ENCODE measurements at regions not wholly inside any gene's neighbourhood (a gene's known extent, or its start where the extent isn't known, plus 50 kb on each side); places are given as distances from the start of the nearest gene placed in this dataset.
"Not testable (repeated sequence)": the region's sequence is repeated elsewhere in the genome, so short reads cannot be mapped to it uniquely, and the experiment has no call there.

DNA sequence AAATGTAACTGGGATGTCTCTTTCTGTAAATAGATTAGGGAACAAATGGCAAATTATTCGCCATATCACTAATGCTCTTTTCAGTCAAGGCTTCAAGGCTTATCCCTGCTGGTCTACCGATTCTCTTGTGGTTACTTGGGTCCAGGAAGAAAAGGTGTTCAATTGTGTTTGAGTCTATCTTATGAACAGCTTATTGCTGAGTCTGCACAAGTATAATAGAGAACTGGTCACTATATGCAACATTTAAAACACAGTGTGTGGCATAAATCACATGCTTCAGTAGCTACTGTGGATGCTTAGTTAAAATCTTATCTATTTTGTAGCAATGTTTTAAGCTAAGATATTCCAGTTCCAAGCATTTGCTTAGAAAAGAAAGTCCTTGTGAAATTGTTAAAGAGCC, 274.2 kb upstream of the FAM174A start:
- intact Hi-C loops (cut with DNase I): no loop called here
- DNase-seq: no peak

DNA sequence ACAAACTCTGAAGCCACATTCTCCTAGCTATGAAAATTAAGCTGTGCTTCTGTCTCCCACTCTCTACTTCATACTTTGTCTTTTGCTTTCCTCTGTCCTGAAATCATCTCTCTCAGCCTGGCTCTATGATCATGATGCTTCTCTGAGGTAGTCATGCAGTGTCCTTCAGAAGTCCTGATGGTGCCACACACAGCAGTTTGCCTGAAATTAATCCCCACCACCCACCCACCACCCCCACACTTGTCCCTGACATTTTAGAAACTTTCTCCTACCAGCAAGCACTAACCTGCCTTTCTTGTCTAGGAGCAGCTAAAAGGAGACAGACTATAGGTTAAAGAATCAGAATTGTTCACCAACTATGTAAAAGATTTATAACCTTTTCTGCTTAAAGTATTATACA, 282.2 kb upstream of the FAM174A start:
- DNase-seq (no peak), ATAC-seq (no peak)
- intact Hi-C loops (cut with DNase I): no loop called here

More for the DNA sequence above, 274.2 kb upstream of the FAM174A start:
- no peak for ATAC-seq

DNA sequence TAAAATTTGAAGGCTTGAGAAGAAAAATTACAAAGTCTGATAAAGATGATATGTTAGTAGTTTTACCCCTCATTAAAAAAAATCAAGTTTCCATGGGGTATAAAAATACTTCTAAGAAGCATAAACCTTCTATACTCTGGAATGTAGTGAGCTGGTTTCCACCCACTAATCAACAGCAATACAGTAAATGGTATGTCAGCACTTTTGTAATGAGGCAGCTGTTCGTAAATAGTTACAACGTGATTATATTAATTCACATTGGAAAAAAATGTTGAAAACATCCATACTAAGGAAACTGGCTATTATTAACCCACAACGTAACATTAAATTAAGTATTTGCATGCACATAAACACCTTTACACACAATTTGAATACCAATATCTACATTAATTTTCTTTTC, 283.1 kb upstream of the FAM174A start:
- no peak for DNase-seq
- ATAC-seq: no peak
- intact Hi-C loops (cut with DNase I): no loop called here

DNA sequence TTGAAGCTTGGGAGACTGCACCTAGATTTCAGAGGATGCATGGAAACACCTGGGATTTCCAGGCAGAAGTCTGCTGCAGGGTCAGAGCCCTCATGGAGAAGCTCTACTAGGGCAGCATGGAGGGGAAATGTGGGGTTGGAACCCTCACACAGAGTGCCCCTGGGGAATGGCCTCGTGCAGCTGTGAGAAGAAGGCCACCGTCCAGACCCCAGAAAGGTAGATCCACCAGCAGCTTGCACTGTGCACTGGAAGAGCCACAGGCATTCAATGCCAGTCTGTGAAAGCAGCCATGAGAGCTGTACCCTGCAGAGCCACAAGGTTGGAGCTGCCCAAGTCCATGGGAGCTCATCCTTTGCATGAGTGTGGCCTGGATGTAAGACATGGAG, 285.3 kb upstream of the FAM174A start:
- no peak for DNase-seq
- ATAC-seq: no peak
- intact Hi-C loops (cut with DNase I): no loop called here

DNA sequence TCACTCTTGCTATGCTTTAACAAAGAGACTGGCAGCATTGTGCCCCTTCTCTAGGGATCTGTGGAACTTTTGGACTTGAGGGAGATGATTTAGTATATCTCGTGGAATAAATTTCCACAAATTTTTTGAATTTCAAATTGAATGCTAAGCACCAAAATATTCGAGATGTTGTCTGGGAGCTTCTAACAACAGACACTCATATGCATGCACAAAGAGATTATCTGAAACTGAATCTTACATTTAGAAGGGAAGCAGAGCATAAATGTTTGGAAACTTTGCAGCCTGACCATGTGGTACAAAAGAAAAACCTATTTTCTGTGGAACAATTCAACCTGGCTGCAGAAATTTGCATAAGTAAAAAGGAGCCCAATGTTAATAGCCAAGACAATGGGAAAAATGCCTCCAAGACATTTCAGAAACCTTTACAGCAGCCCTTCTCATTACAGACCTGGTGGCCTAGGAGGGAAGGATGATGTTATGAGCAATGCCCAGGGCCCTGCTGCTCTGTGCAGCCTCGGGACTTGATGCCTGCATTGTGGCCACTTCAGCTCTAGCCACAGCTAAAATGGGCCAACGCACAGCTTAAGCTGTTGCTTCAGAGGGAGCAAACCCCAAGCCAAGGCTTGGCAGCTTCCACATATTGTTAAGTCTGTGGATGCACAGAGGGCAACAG, 285.8 kb upstream of the FAM174A start:
- no peak for ATAC-seq
- DNase-seq: no peak
- intact Hi-C loops (cut with DNase I): no loop called here

DNA sequence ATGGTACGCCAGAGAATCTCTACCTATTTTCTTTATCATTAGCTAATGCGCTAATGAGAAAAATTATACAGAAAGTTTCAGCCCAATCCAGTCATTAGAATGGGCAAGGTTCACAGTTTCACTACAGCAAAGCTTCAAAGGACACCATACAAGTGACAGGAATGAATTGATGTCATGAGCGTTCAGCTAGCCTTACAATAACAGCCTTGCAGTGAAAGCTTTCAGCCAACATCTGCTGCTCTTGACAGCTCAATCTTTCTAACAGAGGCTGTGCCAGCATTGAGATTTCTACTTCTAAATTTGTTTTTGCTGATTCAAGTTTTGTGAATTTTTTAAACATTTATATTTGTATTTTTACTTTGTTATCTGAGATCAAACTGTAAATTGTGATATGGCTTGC, 302.4 kb upstream of the FAM174A start:
- DNase-seq (no peak), ATAC-seq (no peak)
- intact Hi-C loops (cut with DNase I): no loop called here

DNA sequence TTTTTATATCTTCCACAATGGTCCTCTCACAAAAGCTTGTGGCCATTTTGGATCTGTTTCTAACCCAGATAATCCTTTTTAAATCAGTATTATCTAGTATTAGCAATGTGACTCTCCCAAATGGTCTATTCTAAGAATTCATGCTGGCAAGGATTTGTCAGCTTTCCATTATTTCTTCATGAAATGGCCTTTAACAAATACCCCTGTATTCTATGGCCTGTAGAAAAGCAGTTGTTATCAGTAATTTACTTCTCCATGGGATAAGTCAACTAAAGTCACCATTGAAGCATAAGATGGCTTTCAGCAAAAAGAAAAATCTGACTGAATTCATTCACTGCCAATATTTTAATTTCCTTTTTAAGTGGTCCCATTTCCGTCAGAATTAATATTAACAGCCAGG, 346.4 kb upstream of the FAM174A start:
- no peak for ATAC-seq
- intact Hi-C loops (cut with DNase I): no loop called here
- no peak for DNase-seq

DNA sequence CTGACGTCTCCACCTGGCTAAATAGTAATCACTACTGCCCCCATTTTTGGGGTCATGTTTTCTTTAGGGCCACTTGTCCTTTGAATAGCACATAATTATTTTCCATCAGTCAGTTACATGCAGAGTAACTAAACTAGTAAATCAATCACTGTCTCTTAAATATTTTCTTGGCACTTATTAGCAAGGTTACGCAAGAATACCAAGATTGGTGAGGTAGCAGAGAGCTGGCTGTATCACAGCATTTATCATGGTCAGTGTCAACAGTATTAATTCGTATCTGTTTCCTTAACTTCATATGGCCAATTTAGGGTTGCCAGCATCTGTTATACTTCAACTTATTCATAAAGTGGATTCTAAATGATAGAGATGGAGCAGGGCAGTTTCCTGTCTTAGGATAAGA, 346.8 kb upstream of the FAM174A start:
- DNase-seq (no peak), ATAC-seq (peak in 1 of 2 donors; percentile 61)
- intact Hi-C loops (cut with DNase I): no loop called here

DNA sequence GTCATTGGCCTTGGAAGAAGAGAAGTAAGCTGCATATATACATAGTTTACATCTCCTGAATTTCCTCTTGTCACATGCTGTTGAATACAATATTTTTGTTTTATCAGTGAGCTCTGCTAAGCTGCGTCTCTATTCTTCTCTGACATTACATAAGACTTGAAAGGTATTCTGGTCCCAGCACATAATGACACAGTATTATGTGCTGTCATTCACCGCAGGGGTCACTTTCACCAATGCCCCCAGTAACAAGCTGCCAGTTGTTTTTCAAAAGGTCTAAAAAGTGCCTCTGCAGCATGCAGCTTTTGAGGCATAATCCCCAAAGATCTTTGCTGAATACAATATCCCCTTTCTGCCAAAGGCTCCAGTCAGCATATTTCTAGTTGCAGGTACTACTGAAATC, 349.0 kb upstream of the FAM174A start:
- intact Hi-C loops (cut with DNase I): no loop called here
- DNase-seq (no peak), ATAC-seq (no peak)

DNA sequence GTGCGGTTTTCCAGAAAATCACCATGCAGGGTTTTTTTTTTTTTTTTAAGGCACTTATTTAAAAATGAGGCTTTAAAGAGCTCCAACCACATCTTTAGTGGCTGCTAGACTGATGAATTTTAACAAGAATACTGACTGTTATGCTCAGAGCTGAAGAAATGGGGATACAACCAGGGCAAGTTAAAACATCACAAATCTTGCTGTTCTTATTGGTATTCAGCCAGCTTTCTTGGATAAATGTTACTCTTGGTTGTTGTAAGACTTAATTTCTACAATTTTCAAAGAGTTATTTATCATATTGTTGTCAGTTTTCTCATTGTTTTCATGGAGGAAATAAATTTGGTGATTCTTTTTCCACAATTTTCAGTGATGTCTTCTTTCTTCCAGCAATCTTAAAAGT, 352.8 kb upstream of the FAM174A start:
- DNase-seq (no peak), ATAC-seq (no peak)
- intact Hi-C loops (cut with DNase I): no loop called here

DNA sequence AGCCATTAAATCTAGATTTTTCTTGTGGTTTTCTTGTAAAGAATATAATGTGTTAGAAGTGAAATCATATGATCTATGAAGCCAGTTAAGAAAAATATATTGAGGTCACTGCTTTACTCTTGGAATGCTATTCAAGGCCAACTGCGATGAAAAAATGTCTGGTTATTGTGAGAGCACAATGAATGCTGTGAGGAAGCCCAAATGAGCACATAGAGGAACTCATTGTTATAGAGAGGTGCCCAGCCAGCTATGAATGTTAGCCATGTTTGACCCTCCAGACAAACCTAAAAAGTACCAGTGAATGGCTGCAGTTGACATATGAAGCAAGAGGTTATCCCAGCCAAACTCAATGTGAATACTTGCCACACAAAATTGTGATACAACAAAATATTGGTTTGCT, 359.8 kb upstream of the FAM174A start:
- intact Hi-C loops (cut with DNase I): no loop called here
- ATAC-seq: no peak
- no peak for DNase-seq

DNA sequence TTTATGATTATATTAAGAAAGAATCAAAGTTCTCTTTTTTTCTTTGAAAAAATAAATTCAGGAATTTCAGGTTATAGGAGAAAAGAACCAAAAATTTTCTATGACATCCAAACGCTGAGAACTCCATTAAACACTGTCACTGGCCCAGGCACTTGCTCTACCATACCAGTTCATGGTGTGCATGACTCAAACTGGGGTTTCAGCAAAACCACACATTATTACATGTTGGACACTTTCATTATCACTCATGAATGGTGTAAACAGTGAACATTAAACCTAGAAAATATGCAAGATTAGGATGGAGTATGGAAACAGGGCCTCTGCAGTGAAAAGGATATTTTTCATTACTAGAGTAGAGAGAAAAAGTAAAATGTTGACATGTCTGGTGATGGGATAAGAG, 369.9 kb upstream of the FAM174A start:
- intact Hi-C loops (cut with DNase I): no loop called here
- DNase-seq: no peak
- no peak for ATAC-seq

DNA sequence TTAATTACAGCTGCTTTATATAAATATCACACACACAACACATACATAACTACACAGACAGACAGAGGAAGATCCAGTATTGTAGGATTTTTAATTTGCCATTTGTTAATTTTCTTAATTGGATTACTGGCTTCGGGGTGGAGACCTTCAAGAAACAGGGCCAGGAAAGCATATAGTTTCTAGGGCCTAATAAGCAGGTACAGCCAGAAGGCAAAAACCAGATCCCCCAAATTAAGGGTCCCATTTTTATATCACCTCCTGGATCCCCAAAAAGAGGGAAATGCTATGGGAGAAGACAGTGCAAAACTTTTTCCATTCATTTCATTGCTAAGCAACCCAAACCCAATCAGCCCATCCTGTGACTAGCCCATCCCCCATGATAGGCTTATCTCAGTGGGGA, 373.3 kb upstream of the FAM174A start:
- intact Hi-C loops (cut with DNase I): no loop called here
- DNase-seq (no peak), ATAC-seq (no peak)

DNA sequence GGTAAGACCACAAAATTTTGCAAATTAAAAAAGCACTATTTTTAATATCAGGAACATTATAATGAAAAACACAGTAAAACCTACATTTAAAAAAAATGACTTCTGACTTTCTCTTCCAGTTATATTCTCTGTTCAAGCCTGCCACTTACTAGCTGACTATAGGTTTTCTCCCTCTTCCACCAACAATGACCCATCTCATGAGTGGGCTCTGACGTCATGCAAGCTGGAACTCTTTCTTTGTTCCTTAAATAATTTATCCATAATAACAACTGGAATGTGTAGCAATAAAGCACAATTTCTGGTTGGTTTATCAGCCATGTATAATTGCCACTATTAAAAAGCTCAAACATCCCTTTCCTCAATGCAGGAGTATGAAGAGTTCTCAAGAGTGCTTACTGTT, 378.1 kb upstream of the FAM174A start:
- intact Hi-C loops (cut with DNase I): no loop called here
- no peak for ATAC-seq
- no peak for DNase-seq

DNA sequence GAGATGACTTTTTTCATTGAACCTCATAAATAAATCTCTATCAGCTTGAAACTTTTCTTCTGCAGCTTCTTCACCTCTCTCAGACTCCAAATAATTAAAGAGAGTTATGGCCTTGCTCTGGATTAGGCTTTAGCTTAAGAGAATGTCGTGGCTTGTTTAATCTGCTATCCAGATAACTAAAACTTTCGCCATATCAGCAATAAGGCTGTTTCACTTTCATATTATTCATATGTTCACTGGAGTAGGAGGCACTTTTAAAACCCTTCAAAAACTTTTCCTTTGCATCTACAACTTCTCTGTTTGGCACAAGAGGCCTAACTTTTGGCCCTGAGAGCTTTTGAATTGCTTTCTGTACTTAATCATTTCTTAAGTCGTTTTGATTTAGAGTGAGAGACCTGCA, 386.9 kb upstream of the FAM174A start:
- intact Hi-C loops (cut with DNase I): no loop called here
- ATAC-seq (no peak), DNase-seq (no peak)

DNA sequence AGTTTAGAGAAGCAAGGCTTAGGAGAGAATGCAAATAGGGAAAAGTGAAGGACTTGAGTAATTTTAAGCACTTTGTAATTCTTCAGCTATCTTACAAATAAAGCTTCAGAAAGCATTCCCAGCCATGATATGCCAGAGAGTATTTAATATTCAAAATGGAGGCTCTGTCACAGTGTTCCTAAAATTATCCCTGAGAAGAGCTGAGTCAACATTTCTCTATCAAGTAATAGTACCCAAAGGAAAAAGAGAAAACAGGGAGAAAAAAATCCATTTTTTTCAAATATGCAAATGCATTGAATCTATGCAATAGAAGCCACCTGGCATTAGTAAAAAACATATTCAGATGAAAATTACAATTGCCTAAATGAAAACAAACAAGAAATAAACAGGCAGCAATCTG, 392.6 kb upstream of the FAM174A start:
- intact Hi-C loops (cut with DNase I): no loop called here

DNA sequence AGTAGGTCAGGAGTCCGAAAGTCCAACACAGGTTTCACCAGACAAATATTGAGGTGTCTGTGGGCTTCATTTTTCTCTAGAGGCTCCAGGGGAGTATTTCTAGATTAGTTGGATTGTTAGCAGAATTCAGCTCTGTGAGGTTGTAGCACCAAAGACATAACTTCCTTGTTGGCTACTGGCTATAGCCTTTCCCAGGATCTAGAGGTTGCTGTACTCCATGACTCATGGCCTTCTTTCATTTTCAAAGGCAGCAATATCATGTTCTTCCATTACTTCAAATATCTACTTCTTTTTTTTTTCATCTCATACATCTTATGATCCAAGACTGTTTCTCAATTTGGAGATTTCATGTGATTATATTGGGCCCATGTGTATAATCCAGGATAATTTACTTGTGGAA, 404.0 kb upstream of the FAM174A start:
- intact Hi-C loops (cut with DNase I): no loop called here
- ATAC-seq: no peak

More for the DNA sequence above, 392.6 kb upstream of the FAM174A start:
- DNase-seq: no peak
- no peak for ATAC-seq

DNA sequence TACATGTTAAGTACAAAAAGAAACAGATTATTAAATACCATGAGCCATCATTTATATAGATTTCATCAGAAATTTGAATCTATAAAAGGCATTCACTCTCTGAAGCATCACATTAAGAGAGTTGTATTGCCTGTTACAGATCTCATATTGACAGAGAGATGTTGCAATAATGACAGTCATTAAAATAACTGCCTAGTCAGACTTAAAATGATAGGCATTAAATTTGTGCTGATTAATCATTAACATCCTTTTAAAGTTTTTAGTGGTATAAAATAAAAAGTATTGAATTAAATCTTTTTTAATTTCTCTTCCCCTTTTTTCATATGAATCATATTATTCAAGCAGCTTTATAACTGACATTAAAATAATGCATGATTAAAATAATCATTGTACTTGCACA, 404.9 kb upstream of the FAM174A start:
- ATAC-seq (no peak), DNase-seq (no peak)
- intact Hi-C loops (cut with DNase I): no loop called here

More for the DNA sequence above, 404.0 kb upstream of the FAM174A start:
- DNase-seq: no peak

DNA sequence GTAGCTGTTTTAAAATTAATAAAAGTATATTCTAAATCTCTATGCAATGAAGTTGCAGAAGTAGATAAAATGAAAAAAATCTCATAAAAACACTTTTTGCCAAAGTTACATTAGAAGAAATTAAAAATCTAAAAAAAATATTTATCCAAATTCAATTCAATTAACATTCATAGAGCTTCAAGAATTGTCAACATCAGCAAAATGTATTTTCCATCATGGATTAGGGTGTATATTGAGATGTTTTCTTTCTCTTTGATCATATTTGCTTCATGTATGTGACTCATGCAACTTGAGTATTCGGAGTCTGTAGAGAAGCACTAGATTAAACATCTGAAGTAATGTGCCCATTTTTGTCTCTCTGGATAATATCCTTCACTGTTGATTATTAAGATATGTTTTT, 415.3 kb upstream of the FAM174A start:
- intact Hi-C loops (cut with DNase I): no loop called here
- no peak for ATAC-seq
- no peak for DNase-seq

DNA sequence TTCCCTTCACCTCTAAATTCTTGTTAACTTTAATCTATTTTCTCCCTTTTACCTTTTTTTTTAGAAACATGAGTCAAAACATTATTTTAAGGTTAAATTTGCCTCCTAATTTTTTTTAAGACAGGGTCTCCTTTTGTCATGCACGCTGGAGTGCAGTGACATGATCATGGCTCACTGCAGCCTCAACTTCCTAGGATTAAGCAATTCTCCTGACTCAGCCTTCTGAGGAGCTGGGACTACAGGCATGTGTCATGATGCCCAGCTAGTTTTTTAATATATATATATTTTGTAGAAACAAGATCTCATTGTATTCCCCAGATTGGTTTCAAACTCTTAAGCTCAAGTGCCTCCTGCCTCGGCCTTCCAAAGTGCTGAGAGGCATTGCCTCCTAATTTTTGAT, 424.7 kb upstream of the FAM174A start:
- intact Hi-C loops (cut with DNase I): no loop called here

DNA sequence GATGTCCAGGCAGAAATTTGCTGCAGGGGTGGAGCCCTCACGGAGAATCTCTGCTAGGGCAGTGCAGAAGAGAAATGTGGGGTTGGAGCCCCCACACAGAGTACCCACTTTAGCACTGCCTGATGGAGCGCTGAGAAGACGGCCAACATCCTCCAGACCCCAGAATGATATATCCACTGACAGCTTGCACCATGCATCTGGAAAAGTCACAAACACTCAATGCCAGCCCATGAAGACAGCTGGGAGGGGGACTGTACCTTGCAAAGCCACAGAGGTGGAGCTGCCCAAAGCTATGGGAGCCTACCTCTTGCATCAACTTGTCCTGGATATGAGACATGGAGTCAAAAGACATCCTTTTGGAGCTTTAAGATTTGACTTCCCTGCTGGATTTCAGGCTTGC, 426.3 kb upstream of the FAM174A start:
- intact Hi-C loops (cut with DNase I): no loop called here
- ATAC-seq (no peak), DNase-seq (no peak)

More for the DNA sequence above, 424.7 kb upstream of the FAM174A start:
- DNase-seq (no peak), ATAC-seq (no peak)

DNA sequence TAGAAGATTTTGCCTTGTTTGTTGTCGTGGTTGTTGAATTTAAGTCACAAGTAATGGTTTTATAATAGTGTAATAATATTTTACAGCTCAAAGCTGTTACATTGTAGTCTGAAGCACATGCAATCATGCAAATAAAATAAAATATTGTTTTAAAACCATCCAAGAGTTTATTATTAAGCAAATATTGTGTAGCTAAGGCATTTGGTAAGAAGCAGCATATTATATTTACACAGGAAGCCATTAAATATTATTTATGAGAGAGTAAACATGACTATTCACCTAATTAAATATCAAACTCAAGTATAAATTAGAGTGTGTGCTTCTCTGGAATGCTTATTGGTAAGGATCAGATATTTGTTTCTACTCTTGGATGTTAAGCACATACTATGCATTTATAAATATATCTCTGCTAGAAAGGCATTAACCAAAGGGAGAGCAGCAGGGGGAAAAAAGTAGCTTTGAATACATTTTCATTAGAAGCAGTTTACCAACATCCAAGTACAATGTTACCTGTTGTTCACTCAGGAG, 431.5 kb upstream of the FAM174A start:
- ATAC-seq; intact Hi-C loops (cut with DNase I); DNase-seq: not testable (repeated sequence)

Data from left cardiac atrium (tissue), 4 donors.